Activated naive CD8-positive, alpha-beta T cell treated with anti-CD3 and anti-CD28 coated beads, Interleukin-2, amount 50 U/mL, for 24 hours (primary cell): ENCODE measurements at regions not wholly inside any gene's neighbourhood (a gene's known extent, or its start where the extent isn't known, plus 50 kb on each side); places are given as distances from the start of the nearest gene placed in this dataset.
"Not testable (repeated sequence)": the region's sequence is repeated elsewhere in the genome, so short reads cannot be mapped to it uniquely, and the experiment has no call there.

Experiments used
- ATAC-seq: fragments of 150-1000 bp; cut with Tn5 transposase; one replicate; pipeline ENCODE4 v1.10.0; 2021
- DNase-seq: peaks from one replicate; pipeline ENCODE4 v3.0.0; 2021
- H3K27ac Mint-ChIP-seq: one replicate; pipeline ENCODE4 v1.8.0; 2021; ENCODE audit warnings: mild to moderate bottlenecking, mixed read lengths
- H3K27me3 Mint-ChIP-seq: one replicate; pipeline ENCODE4 v1.8.0; 2021; ENCODE audit warnings: mixed read lengths
- H3K36me3 Mint-ChIP-seq: one replicate; pipeline ENCODE4 v1.8.0; 2021; ENCODE audit warnings: low read depth, mixed read lengths
- H3K4me1 Mint-ChIP-seq: one replicate; pipeline ENCODE4 v1.8.0; 2021; ENCODE audit warnings: mixed read lengths
- H3K4me3 Mint-ChIP-seq: one replicate; pipeline ENCODE4 v1.8.0; 2021; ENCODE audit warnings: mild to moderate bottlenecking, moderate library complexity, mixed read lengths
- H3K9me3 Mint-ChIP-seq: one replicate; pipeline ENCODE4 v1.8.0; 2021; ENCODE audit warnings: mixed read lengths

GRCh38 chr13:88739195-88739594 lies 1068.0 kb downstream of the SLITRK5 start:
- H3K9me3 Mint-ChIP-seq = peaks cover 4% of the 10 kb centered on the region
- no peak for DNase-seq
- H3K27me3 Mint-ChIP-seq = no peaks in the 10 kb centered on the region

GRCh38 chr13:88744289-88744688 lies 1073.1 kb downstream of the SLITRK5 start:
- Mint-ChIP-seq H3K9me3 (no peaks in the 10 kb centered on the region), H3K27me3 (no peaks in the 10 kb centered on the region), H3K4me3 (no peak overlapping the region), H3K36me3 (no peaks in the 10 kb centered on the region), H3K4me1 (no peaks in the 10 kb centered on the region), H3K27ac (no peak overlapping the region)
- ATAC-seq (no peak), DNase-seq (no peak)

More at GRCh38 chr13:88739195-88739594, 1068.0 kb downstream of the SLITRK5 start:
- no peaks in the 10 kb centered on the region for H3K4me1 Mint-ChIP-seq
- no peak for ATAC-seq
- no peaks in the 10 kb centered on the region for H3K36me3 Mint-ChIP-seq
- no peak overlapping the region for H3K27ac Mint-ChIP-seq
- H3K4me3 Mint-ChIP-seq = no peak overlapping the region

GRCh38 chr13:88745011-88745410 lies 1073.8 kb downstream of the SLITRK5 start:
- Mint-ChIP-seq H3K36me3 (no peaks in the 10 kb centered on the region), H3K4me1 (no peaks in the 10 kb centered on the region), H3K27me3 (no peaks in the 10 kb centered on the region), H3K9me3 (no peaks in the 10 kb centered on the region), H3K4me3 (no peak overlapping the region), H3K27ac (no peak overlapping the region)
- DNase-seq (no peak), ATAC-seq (no peak)

- no peak overlapping the region for H3K27ac Mint-ChIP-seq
- no peaks in the 10 kb centered on the region for H3K4me1 Mint-ChIP-seq
- DNase-seq (no peak), ATAC-seq (no peak)
- H3K9me3 Mint-ChIP-seq = no peaks in the 10 kb centered on the region
- H3K27me3 Mint-ChIP-seq = no peaks in the 10 kb centered on the region
- no peak overlapping the region for H3K4me3 Mint-ChIP-seq
- no peaks in the 10 kb centered on the region for H3K36me3 Mint-ChIP-seq
Measured at GRCh38 chr13:88752041-88752440, 1080.9 kb downstream of the SLITRK5 start.

- DNase-seq (no peak), ATAC-seq (no peak)
- Mint-ChIP-seq H3K4me1 (no peaks in the 10 kb centered on the region), H3K9me3 (peaks cover 8% of the 10 kb centered on the region), H3K4me3 (no peak overlapping the region), H3K36me3 (no peaks in the 10 kb centered on the region), H3K27ac (no peak overlapping the region), H3K27me3 (no peaks in the 10 kb centered on the region)
Measured at GRCh38 chr13:88754141-88754540, 1083.0 kb downstream of the SLITRK5 start.

- no peak overlapping the region for H3K4me3 Mint-ChIP-seq
- H3K9me3 Mint-ChIP-seq = peaks cover 8% of the 10 kb centered on the region
- no peaks in the 10 kb centered on the region for H3K36me3 Mint-ChIP-seq
- ATAC-seq = no peak
- no peak for DNase-seq
- no peak overlapping the region for H3K27ac Mint-ChIP-seq
- H3K27me3 Mint-ChIP-seq = no peaks in the 10 kb centered on the region
- H3K4me1 Mint-ChIP-seq = no peaks in the 10 kb centered on the region
Measured at GRCh38 chr13:88761145-88761544, 1090.0 kb downstream of the SLITRK5 start.

- Mint-ChIP-seq H3K9me3 (no peaks in the 10 kb centered on the region), H3K27ac (no peak overlapping the region), H3K27me3 (no peaks in the 10 kb centered on the region), H3K4me3 (no peak overlapping the region), H3K36me3 (no peaks in the 10 kb centered on the region), H3K4me1 (no peaks in the 10 kb centered on the region)
- DNase-seq = no peak
- ATAC-seq = no peak
Measured at GRCh38 chr13:88764103-88764502, 1092.9 kb downstream of the SLITRK5 start.

- H3K9me3 Mint-ChIP-seq = peaks cover 8% of the 10 kb centered on the region
- H3K36me3 Mint-ChIP-seq = no peaks in the 10 kb centered on the region
- no peaks in the 10 kb centered on the region for H3K27me3 Mint-ChIP-seq
- H3K27ac Mint-ChIP-seq = no peak overlapping the region
- ATAC-seq = no peak
- H3K4me1 Mint-ChIP-seq = no peaks in the 10 kb centered on the region
- DNase-seq = no peak
- H3K4me3 Mint-ChIP-seq = no peak overlapping the region
Measured at GRCh38 chr13:88800505-88800904, 1129.3 kb downstream of the SLITRK5 start.

- DNase-seq = no peak
- no peak for ATAC-seq
- H3K9me3 Mint-ChIP-seq = peaks cover 8% of the 10 kb centered on the region
- no peak overlapping the region for H3K27ac Mint-ChIP-seq
- no peaks in the 10 kb centered on the region for H3K27me3 Mint-ChIP-seq
- H3K4me1 Mint-ChIP-seq = no peaks in the 10 kb centered on the region
- H3K4me3 Mint-ChIP-seq = no peak overlapping the region
- H3K36me3 Mint-ChIP-seq = no peaks in the 10 kb centered on the region
Measured at GRCh38 chr13:88801361-88801760, 1130.2 kb downstream of the SLITRK5 start.

GRCh38 chr13:88802886-88803285 lies 1131.7 kb downstream of the SLITRK5 start:
- Mint-ChIP-seq H3K4me1 (no peaks in the 10 kb centered on the region), H3K9me3 (peaks cover 8% of the 10 kb centered on the region), H3K4me3 (no peak overlapping the region), H3K27ac (no peak overlapping the region), H3K36me3 (no peaks in the 10 kb centered on the region), H3K27me3 (no peaks in the 10 kb centered on the region)
- DNase-seq = no peak
- ATAC-seq = no peak

GRCh38 chr13:88806438-88806837 lies 1135.3 kb downstream of the SLITRK5 start:
- DNase-seq (no peak), ATAC-seq (no peak)
- H3K27ac Mint-ChIP-seq = no peak overlapping the region
- no peaks in the 10 kb centered on the region for H3K4me1 Mint-ChIP-seq
- H3K27me3 Mint-ChIP-seq = no peaks in the 10 kb centered on the region
- peaks cover 15% of the 10 kb centered on the region for H3K9me3 Mint-ChIP-seq
- H3K4me3 Mint-ChIP-seq = no peak overlapping the region
- H3K36me3 Mint-ChIP-seq = no peaks in the 10 kb centered on the region

- Mint-ChIP-seq H3K36me3 (no peaks in the 10 kb centered on the region), H3K4me1 (peaks cover 3% of the 10 kb centered on the region), H3K27ac (peak overlapping the region; percentile 47), H3K4me3 (no peak overlapping the region), H3K27me3 (no peaks in the 10 kb centered on the region), H3K9me3 (peaks cover 10% of the 10 kb centered on the region)
- ATAC-seq (no peak), DNase-seq (no peak)
Measured at GRCh38 chr13:88817560-88817959, 1146.4 kb downstream of the SLITRK5 start.

- Mint-ChIP-seq H3K4me3 (no peak overlapping the region), H3K27me3 (no peaks in the 10 kb centered on the region), H3K4me1 (no peaks in the 10 kb centered on the region), H3K27ac (no peak overlapping the region), H3K36me3 (no peaks in the 10 kb centered on the region), H3K9me3 (peaks cover 6% of the 10 kb centered on the region)
- no peak for DNase-seq
- no peak for ATAC-seq
Measured at GRCh38 chr13:88823114-88823513, 1151.9 kb downstream of the SLITRK5 start.

- Mint-ChIP-seq H3K4me3 (no peak overlapping the region), H3K27ac (no peak overlapping the region), H3K4me1 (no peaks in the 10 kb centered on the region), H3K9me3 (peaks cover 6% of the 10 kb centered on the region), H3K27me3 (no peaks in the 10 kb centered on the region), H3K36me3 (no peaks in the 10 kb centered on the region)
- DNase-seq (no peak), ATAC-seq (no peak)
Measured at GRCh38 chr13:88824218-88824617, 1153.0 kb downstream of the SLITRK5 start.

- H3K4me1 Mint-ChIP-seq = no peaks in the 10 kb centered on the region
- ATAC-seq (no peak), DNase-seq (no peak)
- H3K4me3 Mint-ChIP-seq = no peak overlapping the region
- H3K27me3 Mint-ChIP-seq = no peaks in the 10 kb centered on the region
- H3K27ac Mint-ChIP-seq = no peak overlapping the region
- H3K36me3 Mint-ChIP-seq = no peaks in the 10 kb centered on the region
- H3K9me3 Mint-ChIP-seq = peaks cover 4% of the 10 kb centered on the region
Measured at GRCh38 chr13:88840085-88840484, 1168.9 kb downstream of the SLITRK5 start.

- H3K9me3 Mint-ChIP-seq, ATAC-seq, H3K4me3 Mint-ChIP-seq, H3K27ac Mint-ChIP-seq, DNase-seq, H3K4me1 Mint-ChIP-seq, H3K27me3 Mint-ChIP-seq, H3K36me3 Mint-ChIP-seq: not testable (repeated sequence)
Measured at GRCh38 chr13:88852293-88852692, 1181.1 kb downstream of the SLITRK5 start.
